ENCODE measurements at regions not wholly inside any gene's neighbourhood (a gene's known extent, or its start where the extent isn't known, plus 50 kb on each side); places are given as distances from the start of the nearest gene placed in this dataset.

- Histone ChIP-seq H3K27ac (ENCODE audit: low read length) (peak overlapping the region; percentile 43; the same call in 1 of the 2 replicates), H2AFZ (ENCODE audit: low read depth, low read length) (0 out of 2 replicates have a peak overlapping the region, but pooled peaks have one; percentile 15), H3K79me2 (ENCODE audit: low read length) (no peaks in the 10 kb centered on the region), H4K20me1 (ENCODE audit: insufficient read depth, low read length) (no peaks in the 10 kb centered on the region), H3K9ac (ENCODE audit: low read length) (no peak overlapping the region; the same call in 1 of the 2 replicates), H3K27me3 (ENCODE audit: low read depth, low read length) (no peaks in the 10 kb centered on the region), H3K4me1 (ENCODE audit: low read length) (peaks cover 41% of the 10 kb centered on the region), H3K4me3 (ENCODE audit: low read length) (no peak overlapping the region), H3K36me3 (replicated peaks; ENCODE audit: low read depth, low read length) (no peaks in the 10 kb centered on the region), H3K4me2 (ENCODE audit: low read length) (peak overlapping the region; percentile 34; the same call in 1 of the 2 replicates), H3K9me3 (ENCODE audit: insufficient read depth, low read length) (no peaks in the 10 kb centered on the region)
- no peak for TF ChIP-seq EZH2phosphoT487 (IDR thresholded peaks at IDR 0.05; ENCODE audit: low read depth)
- TF ChIP-seq CTCF (IDR thresholded peaks at IDR 0.05; ENCODE audit: low read depth, low read length) = no peak
These were observed 391.9 kb upstream of the CADM1 start for GRCh38 chr11:115896084-115896483.

GRCh38 chr11:115895594-115895993, 391.4 kb upstream of the CADM1 start:
- Histone ChIP-seq H3K4me2 (ENCODE audit: low read length) (peak overlapping the region; percentile 34; the same call in 1 of the 2 replicates), H3K9ac (ENCODE audit: low read length) (no peak overlapping the region; the same call in 1 of the 2 replicates), H3K27me3 (ENCODE audit: low read depth, low read length) (no peaks in the 10 kb centered on the region), H3K4me1 (ENCODE audit: low read length) (peaks cover 46% of the 10 kb centered on the region), H3K9me3 (ENCODE audit: insufficient read depth, low read length) (no peaks in the 10 kb centered on the region), H3K36me3 (replicated peaks; ENCODE audit: low read depth, low read length) (no peaks in the 10 kb centered on the region), H2AFZ (ENCODE audit: low read depth, low read length) (0 out of 2 replicates have a peak overlapping the region, but pooled peaks have one; percentile 15), H4K20me1 (ENCODE audit: insufficient read depth, low read length) (no peaks in the 10 kb centered on the region), H3K79me2 (ENCODE audit: low read length) (no peaks in the 10 kb centered on the region), H3K4me3 (ENCODE audit: low read length) (no peak overlapping the region), H3K27ac (ENCODE audit: low read length) (peak overlapping the region; percentile 43; the same call in 1 of the 2 replicates)
- TF ChIP-seq EZH2phosphoT487 (IDR thresholded peaks at IDR 0.05; ENCODE audit: low read depth) (no peak), CTCF (IDR thresholded peaks at IDR 0.05; ENCODE audit: low read depth, low read length) (no peak)

- no peaks in the 10 kb centered on the region for H3K27me3 ChIP-seq (ENCODE audit: low read depth, low read length)
- H3K4me3 ChIP-seq (ENCODE audit: low read length) = no peak overlapping the region
- H3K9ac ChIP-seq (ENCODE audit: low read length) = no peak overlapping the region
- H3K79me2 ChIP-seq (ENCODE audit: low read length) = no peaks in the 10 kb centered on the region
- H3K36me3 ChIP-seq (replicated peaks; ENCODE audit: low read depth, low read length) = no peaks in the 10 kb centered on the region
- no peaks in the 10 kb centered on the region for H4K20me1 ChIP-seq (ENCODE audit: insufficient read depth, low read length)
- H3K4me2 ChIP-seq (ENCODE audit: low read length) = no peak overlapping the region
- no peak for TF ChIP-seq EZH2phosphoT487 (IDR thresholded peaks at IDR 0.05; ENCODE audit: low read depth)
- TF ChIP-seq CTCF (IDR thresholded peaks at IDR 0.05; ENCODE audit: low read depth, low read length) = no peak
- H3K27ac ChIP-seq (ENCODE audit: low read length) = no peak overlapping the region
- H3K4me1 ChIP-seq (ENCODE audit: low read length) = peaks cover 58% of the 10 kb centered on the region
- no peak overlapping the region for H2AFZ ChIP-seq (ENCODE audit: low read depth, low read length)
- H3K9me3 ChIP-seq (ENCODE audit: insufficient read depth, low read length) = no peaks in the 10 kb centered on the region
These were observed 390.0 kb upstream of the CADM1 start for GRCh38 chr11:115894176-115894575.

DNA sequence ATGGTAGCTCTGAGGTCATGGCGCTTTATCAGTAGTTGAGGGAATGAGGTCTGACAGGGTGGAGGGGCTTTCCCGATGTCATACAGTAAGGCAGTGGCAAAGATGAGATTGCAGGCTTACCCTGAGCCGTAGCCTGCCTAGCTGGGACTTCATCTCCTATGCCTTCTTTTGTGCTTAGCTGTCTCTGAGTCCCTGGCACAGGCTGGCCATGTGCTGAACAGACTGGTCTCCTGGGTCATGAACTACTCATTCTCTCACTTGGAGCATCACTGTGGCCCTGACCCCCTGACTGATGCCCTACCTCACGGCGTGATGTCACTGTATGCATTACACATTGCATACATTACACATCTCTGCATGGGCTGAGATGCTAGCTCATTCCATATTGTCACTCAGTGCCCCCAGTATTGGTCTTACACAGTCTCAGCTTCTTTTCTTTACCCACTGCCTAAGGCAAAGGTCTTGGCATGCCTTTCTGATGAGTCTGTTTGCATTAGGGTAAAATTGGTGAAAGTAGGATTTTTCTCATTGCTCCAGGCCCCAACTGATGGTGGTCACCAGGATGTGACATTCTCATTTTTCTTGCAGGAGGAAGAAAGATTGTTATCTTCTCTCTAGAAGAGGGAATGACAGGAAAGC, 389.4 kb upstream of the CADM1 start:
- TF ChIP-seq CTCF (IDR thresholded peaks at IDR 0.05; ENCODE audit: low read depth, low read length) (no peak), EZH2phosphoT487 (IDR thresholded peaks at IDR 0.05; ENCODE audit: low read depth) (no peak)
- H3K36me3 ChIP-seq (replicated peaks; ENCODE audit: low read depth, low read length) = no peaks in the 10 kb centered on the region
- H4K20me1 ChIP-seq (ENCODE audit: insufficient read depth, low read length) = no peaks in the 10 kb centered on the region
- H2AFZ ChIP-seq (ENCODE audit: low read depth, low read length) = no peak overlapping the region
- no peaks in the 10 kb centered on the region for H3K79me2 ChIP-seq (ENCODE audit: low read length)
- no peak overlapping the region for H3K4me2 ChIP-seq (ENCODE audit: low read length)
- peaks cover 58% of the 10 kb centered on the region for H3K4me1 ChIP-seq (ENCODE audit: low read length)
- no peak overlapping the region for H3K4me3 ChIP-seq (ENCODE audit: low read length)
- no peaks in the 10 kb centered on the region for H3K27me3 ChIP-seq (ENCODE audit: low read depth, low read length)
- no peak overlapping the region for H3K9ac ChIP-seq (ENCODE audit: low read length)
- H3K9me3 ChIP-seq (ENCODE audit: insufficient read depth, low read length) = no peaks in the 10 kb centered on the region
- H3K27ac ChIP-seq (ENCODE audit: low read length) = no peak overlapping the region

All from OCI-LY3 (cell line).